GM12874 (cell line): ENCODE measurements at regions not wholly inside any gene's neighbourhood (a gene's known extent, or its start where the extent isn't known, plus 50 kb on each side); places are given as distances from the start of the nearest gene placed in this dataset.

ENCODE experiments used
- CTCF ChIP-seq: IDR thresholded peaks from 2 replicates; pipeline ENCODE4 v1.5.1; 2011; ENCODE audit warnings: low read depth, mild to moderate bottlenecking, control low read depth, low read length, moderate library complexity; ENCODE audit not compliant: insufficient read depth

DNA sequence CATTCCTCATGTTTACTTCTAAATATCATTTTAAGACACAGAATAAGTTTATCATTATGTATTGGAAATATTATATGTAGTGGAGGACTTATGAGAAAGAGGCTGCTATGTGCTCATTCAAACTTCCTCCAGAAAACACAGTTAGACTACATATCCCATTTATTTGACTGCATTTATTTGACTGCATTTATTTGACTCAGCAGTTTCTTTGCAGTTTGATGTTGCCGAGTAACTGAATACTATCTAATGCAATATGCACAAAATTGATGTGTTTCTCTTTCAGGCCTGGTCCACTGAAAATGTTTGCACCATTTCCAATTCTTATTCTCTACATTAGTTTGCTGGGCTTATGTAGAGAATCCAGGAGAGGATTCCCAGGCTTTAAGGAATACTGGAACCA is 89.9 kb upstream of the FBN2 start:
- no peak for TF ChIP-seq CTCF

DNA sequence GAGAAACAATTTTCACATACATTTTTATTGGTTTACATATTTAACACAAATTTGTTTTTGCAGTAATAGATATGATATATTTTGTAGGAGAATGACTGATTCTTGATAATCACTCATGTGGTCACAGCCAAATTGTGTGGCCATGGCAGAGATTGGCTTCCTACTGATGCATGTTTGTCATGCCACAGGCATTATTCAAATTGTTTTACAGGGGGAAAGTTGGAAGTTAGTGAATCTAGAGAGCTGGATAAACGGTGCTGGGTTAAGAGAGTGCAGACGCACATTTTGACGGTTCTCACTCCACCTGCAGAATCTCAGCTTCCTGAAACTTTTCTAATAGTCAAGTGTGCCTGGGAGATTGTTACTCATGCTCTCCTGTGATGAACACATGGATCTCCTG is 91.1 kb upstream of the FBN2 start:
- no peak for TF ChIP-seq CTCF

- TF ChIP-seq CTCF = no peak
Measured at GRCh38 chr5:128630121-128630520, 92.1 kb upstream of the FBN2 start.

DNA sequence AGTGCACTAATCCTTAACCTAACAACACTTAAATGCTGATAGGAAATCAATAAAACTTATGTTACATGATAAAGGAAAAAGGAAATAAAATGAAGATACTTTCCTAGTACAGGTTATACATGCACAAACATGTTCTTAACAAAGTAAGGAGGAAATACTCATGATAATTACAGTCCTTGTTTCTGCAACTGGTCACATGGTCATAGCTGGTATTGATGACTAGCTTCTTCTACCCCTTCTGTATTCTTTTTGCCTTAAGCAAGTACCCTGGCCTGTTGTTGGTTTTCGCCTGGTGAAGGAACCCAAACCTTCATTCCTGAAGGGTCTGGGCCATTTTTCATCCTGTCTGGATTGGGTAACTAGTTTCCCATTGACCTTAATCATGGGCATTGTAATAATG is 93.7 kb upstream of the FBN2 start:
- TF ChIP-seq CTCF = no peak

- TF ChIP-seq CTCF = no peak
Measured at GRCh38 chr5:128632264-128632663, 94.2 kb upstream of the FBN2 start.

DNA sequence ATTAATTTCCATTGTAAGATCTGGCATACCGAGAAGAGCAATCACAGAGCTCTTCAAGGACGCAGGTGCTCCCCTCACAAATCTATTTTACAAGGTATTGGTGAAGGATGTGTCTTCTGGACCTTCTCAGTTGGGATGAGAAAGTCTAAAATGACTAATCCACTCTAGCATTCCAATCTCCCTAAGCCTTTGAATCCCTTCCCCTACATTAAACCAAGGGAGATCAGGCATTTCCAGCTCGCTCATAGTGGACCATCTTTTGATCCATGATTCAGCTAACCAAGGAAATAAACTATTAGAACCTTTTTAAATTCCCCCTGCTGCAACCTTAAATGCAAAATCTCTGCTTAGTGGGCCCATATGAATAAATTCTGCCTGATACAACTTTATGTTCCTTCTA is 95.9 kb upstream of the FBN2 start:
- TF ChIP-seq CTCF = no peak

- TF ChIP-seq CTCF = no peak
Measured at GRCh38 chr5:128635379-128635778, 97.3 kb upstream of the FBN2 start.

DNA sequence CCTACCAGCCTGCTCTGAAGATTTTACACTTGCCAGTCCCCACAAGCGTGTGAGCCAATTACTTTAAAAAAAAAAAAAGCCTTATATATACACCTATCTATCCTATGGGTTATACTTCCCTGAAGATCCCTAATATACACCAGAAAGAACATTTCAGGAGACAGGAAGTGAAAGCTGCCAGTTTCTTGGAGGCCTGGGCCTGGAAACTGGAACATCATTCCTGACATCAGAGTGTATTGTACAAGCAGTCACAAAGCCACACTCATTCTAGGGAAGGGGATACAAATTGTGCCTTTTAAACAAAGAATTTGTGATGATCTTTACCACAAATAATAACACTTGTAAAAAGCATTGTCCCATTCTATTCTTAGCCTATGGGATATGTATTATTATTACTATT is 98.3 kb upstream of the FBN2 start:
- no peak for TF ChIP-seq CTCF
